HL-60 (cell line): ENCODE measurements at regions not wholly inside any gene's neighbourhood (a gene's known extent, or its start where the extent isn't known, plus 50 kb on each side); places are given as distances from the start of the nearest gene placed in this dataset.

Source experiments
- CTCF ChIP-seq: IDR thresholded peaks from one replicate; pipeline ENCODE4 v1.5.1; 2011; ENCODE audit warnings: low read length, control low read depth, inconsistent platforms; ENCODE audit not compliant: insufficient read depth
- POLR2AphosphoS5 ChIP-seq: IDR thresholded peaks from 2 replicates; pipeline ENCODE4 v1.6.1; 2012; ENCODE audit warnings: low read depth

- TF ChIP-seq CTCF (no peak), POLR2AphosphoS5 (no peak)
Measured at GRCh38 chr2:210888035-210888434, 331.6 kb downstream of the CPS1 start.
